ENCODE measurements at regions not wholly inside any gene's neighbourhood (a gene's known extent, or its start where the extent isn't known, plus 50 kb on each side); places are given as distances from the start of the nearest gene placed in this dataset.

GRCh38 chrX:12052109-12052508, 86.2 kb upstream of the FRMPD4 start:
- ChIA-PET POLR2A (no interaction called here), CTCF (no interaction called here)
- DNase-seq (ENCODE audit: low read depth) = no peak
- no peaks in the 10 kb centered on the region for H3K27me3 ChIP-seq (ENCODE audit: control insufficient read depth, insufficient read depth, low read length)
- H3K4me3 ChIP-seq (ENCODE audit: low read depth, low read length) = no peak overlapping the region
- no peaks in the 10 kb centered on the region for H3K36me3 ChIP-seq (ENCODE audit: control insufficient read depth, insufficient read depth, low read length)
- TF ChIP-seq CTCF (IDR thresholded peaks at IDR 0.05; ENCODE audit: insufficient read depth, low read depth, low read length) = no peak

GRCh38 chrX:12058087-12058486, 80.2 kb upstream of the FRMPD4 start:
- no peak overlapping the region for H3K4me3 ChIP-seq (ENCODE audit: low read depth, low read length)
- H3K36me3 ChIP-seq (ENCODE audit: control insufficient read depth, insufficient read depth, low read length) = no peaks in the 10 kb centered on the region
- H3K27me3 ChIP-seq (ENCODE audit: control insufficient read depth, insufficient read depth, low read length) = no peaks in the 10 kb centered on the region
- POLR2A ChIA-PET = no interaction called here
- DNase-seq (ENCODE audit: low read depth) = no peak
- CTCF ChIA-PET = no interaction called here
- no peak for TF ChIP-seq CTCF (IDR thresholded peaks at IDR 0.05; ENCODE audit: insufficient read depth, low read depth, low read length)

GRCh38 chrX:12060489-12061260, 77.6 kb upstream of the FRMPD4 start:
- H3K27me3 ChIP-seq (ENCODE audit: control insufficient read depth, insufficient read depth, low read length) = no peaks in the 10 kb centered on the region
- no peak for DNase-seq (ENCODE audit: low read depth)
- ChIA-PET CTCF (no interaction called here), POLR2A (no interaction called here)
- no peak for TF ChIP-seq CTCF (IDR thresholded peaks at IDR 0.05; ENCODE audit: insufficient read depth, low read depth, low read length)
- no peak overlapping the region for H3K4me3 ChIP-seq (ENCODE audit: low read depth, low read length)
- no peaks in the 10 kb centered on the region for H3K36me3 ChIP-seq (ENCODE audit: control insufficient read depth, insufficient read depth, low read length)

GRCh38 chrX:12065251-12065650, 73.0 kb upstream of the FRMPD4 start:
- ChIA-PET CTCF (no interaction called here), POLR2A (no interaction called here)
- Histone ChIP-seq H3K36me3 (ENCODE audit: control insufficient read depth, insufficient read depth, low read length) (no peaks in the 10 kb centered on the region), H3K4me3 (ENCODE audit: low read depth, low read length) (no peak overlapping the region), H3K27me3 (ENCODE audit: control insufficient read depth, insufficient read depth, low read length) (no peaks in the 10 kb centered on the region)
- DNase-seq (ENCODE audit: low read depth) = no peak
- no peak for TF ChIP-seq CTCF (IDR thresholded peaks at IDR 0.05; ENCODE audit: insufficient read depth, low read depth, low read length)

- POLR2A ChIA-PET = no interaction called here
- no peak for DNase-seq (ENCODE audit: low read depth)
- TF ChIP-seq CTCF (IDR thresholded peaks at IDR 0.05; ENCODE audit: insufficient read depth, low read depth, low read length) = no peak
- Histone ChIP-seq H3K27me3 (ENCODE audit: control insufficient read depth, insufficient read depth, low read length) (no peaks in the 10 kb centered on the region), H3K4me3 (ENCODE audit: low read depth, low read length) (no peak overlapping the region), H3K36me3 (ENCODE audit: control insufficient read depth, insufficient read depth, low read length) (no peaks in the 10 kb centered on the region)
- CTCF ChIA-PET = no interaction called here
These were observed 62.2 kb upstream of the FRMPD4 start for GRCh38 chrX:12076046-12076445.
